ENCODE measurements at regions not wholly inside any gene's neighbourhood (a gene's known extent, or its start where the extent isn't known, plus 50 kb on each side); places are given as distances from the start of the nearest gene placed in this dataset.

DNA sequence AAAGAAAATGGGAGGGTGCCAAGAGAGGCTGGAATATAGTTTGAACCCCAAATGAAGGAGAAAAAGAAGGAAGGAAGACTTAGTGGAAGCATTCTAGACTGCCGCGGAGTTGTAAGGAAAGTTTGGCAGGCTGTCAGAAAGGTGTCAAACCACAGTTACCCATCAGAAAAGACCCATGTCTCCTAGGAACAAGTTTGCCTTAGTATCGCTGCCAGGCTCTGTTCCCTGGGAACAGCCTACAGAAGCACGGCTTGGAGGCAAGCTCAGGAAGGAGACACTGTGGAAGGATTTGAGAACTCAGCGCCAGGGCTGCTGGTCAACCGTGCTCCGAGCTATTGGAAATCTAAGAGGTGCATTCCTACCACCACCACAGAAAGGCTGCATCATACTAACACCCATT is 197.4 kb downstream of the RRAGC start:
- TF ChIP-seq CTCF (IDR thresholded peaks at IDR 0.05; ENCODE audit: low read depth, low read length, poor library complexity, severe bottlenecking): no peak
- no peak for TF ChIP-seq EZH2phosphoT487 (IDR thresholded peaks at IDR 0.05; ENCODE audit: borderline replicate concordance, low read length)

Measured in DOHH2 (cell line).